Caco-2 (cell line): ENCODE measurements at regions not wholly inside any gene's neighbourhood (a gene's known extent, or its start where the extent isn't known, plus 50 kb on each side); places are given as distances from the start of the nearest gene placed in this dataset.

Source experiments
- BruUV-seq: library from RNA; stranded (reverse); fragments of 400-500 nt; replicated peaks from 2 replicates; lab custom pipeline; 2021; lab: Mats Ljungman, UMichigan
- CTCF ChIA-PET: fragments of 300-600 bp; sonication (Branson Sonifier 250); formaldehyde crosslinking; loops from one replicate; lab custom pipeline; 2022; ENCODE audit warnings: antibody characterized with exemption; lab: Charles Lee
- POLR2A ChIA-PET: fragments of 300-600 bp; sonication (Branson Sonifier 250); formaldehyde crosslinking; loops from one replicate; lab custom pipeline; 2022; ENCODE audit warnings: antibody characterized with exemption; lab: Charles Lee
- DNase-seq, 2 experiments: peaks; one replicate each; pipeline versions ENCODE4 v3.0.0 to v3.0.0-alpha.2; 2020 to 2022
- H3K27me3 ChIP-seq: replicated peaks from 2 replicates; pipeline ENCODE4 v1.6.0; 2011; ENCODE audit warnings: low read length; ENCODE audit not compliant: control insufficient read depth, insufficient read depth
- H3K36me3 ChIP-seq: 2 replicates; pipeline ENCODE4 v1.5.1; 2011; ENCODE audit warnings: low read length; ENCODE audit not compliant: control insufficient read depth, insufficient read depth
- H3K4me1 ChIP-seq: fragments of 250-450 bp; sonication (Bioruptor Pico); 2 replicates; pipeline ENCODE4 v1.5.1; 2020; ENCODE audit warnings: mild to moderate bottlenecking
- H3K4me3 ChIP-seq: 2 replicates; pipeline ENCODE4 v1.5.1; 2011; ENCODE audit warnings: low read depth, mild to moderate bottlenecking, control low read depth, low read length
- H3K9me3 ChIP-seq: fragments of 250-450 bp; sonication (Bioruptor Pico); 2 replicates; pipeline ENCODE4 v1.5.1; 2020; ENCODE audit warnings: mild to moderate bottlenecking, moderate library complexity
- H3K27ac Mint-ChIP-seq: one replicate; pipeline ENCODE4 v1.8.0; 2022; ENCODE audit warnings: mixed read lengths; ENCODE audit not compliant: unreplicated experiment
- H3K27me3 Mint-ChIP-seq: one replicate; pipeline ENCODE4 v1.8.0; 2022; ENCODE audit warnings: mixed read lengths; ENCODE audit not compliant: insufficient read depth, unreplicated experiment
- H3K36me3 Mint-ChIP-seq: one replicate; pipeline ENCODE4 v1.8.0; 2022; ENCODE audit warnings: mild to moderate bottlenecking, mixed read lengths; ENCODE audit not compliant: insufficient read depth, unreplicated experiment
- H3K4me1 Mint-ChIP-seq: one replicate; pipeline ENCODE4 v1.8.0; 2022; ENCODE audit warnings: low read depth, mixed read lengths; ENCODE audit not compliant: unreplicated experiment
- H3K4me3 Mint-ChIP-seq: one replicate; pipeline ENCODE4 v1.8.0; 2022; ENCODE audit warnings: mild to moderate bottlenecking, moderate library complexity, mixed read lengths; ENCODE audit not compliant: unreplicated experiment
- H3K9me3 Mint-ChIP-seq: one replicate; pipeline ENCODE4 v1.8.0; 2022; ENCODE audit warnings: mixed read lengths; ENCODE audit not compliant: unreplicated experiment
- CTCF ChIP-seq, 2 experiments: fragments of 200-600 bp in 1 of 2; IDR thresholded peaks; 1 replicate in 1 of 2; 2 replicates in 1 of 2; pipeline versions ENCODE4 v1.5.1 to v1.8.0; 2011 to 2022; ENCODE audit warnings: antibody characterized with exemption in 1 of 2, control low read depth in 1 of 2, inconsistent platforms in 1 of 2, low read depth in 1 of 2, low read length in 1 of 2, mild to moderate bottlenecking in 1 of 2, moderate library complexity in 1 of 2; ENCODE audit not compliant: insufficient read depth in 1 of 2, severe bottlenecking in 1 of 2, unreplicated experiment in 1 of 2
- intact Hi-C: fragments of 100-400 bp; cut with micrococcal nuclease; formaldehyde crosslinking; loops from one replicate; pipeline ENCODE4 v1.10.0; 2022; ENCODE audit not compliant: unreplicated experiment

- TF ChIP-seq CTCF (IDR thresholded peaks at IDR 0.05; ENCODE audit: insufficient read depth in 1 of 2, low read depth in 1 of 2, low read length in 1 of 2, severe bottlenecking in 1 of 2, unreplicated experiment in 1 of 2): no peak
- H3K9me3 ChIP-seq: no peaks in the 10 kb centered on the region
- BruUV-seq: no TSS peak
- Mint-ChIP-seq H3K4me3 (no peak overlapping the region), H3K27ac (no peak overlapping the region), H3K9me3 (no peaks in the 10 kb centered on the region), H3K36me3 (no peaks in the 10 kb centered on the region), H3K27me3 (no peaks in the 10 kb centered on the region), H3K4me1 (no peaks in the 10 kb centered on the region)
- no peaks in the 10 kb centered on the region for H3K27me3 ChIP-seq
- ChIA-PET POLR2A (no interaction called here), CTCF (no interaction called here)
- no peak overlapping the region for H3K4me3 ChIP-seq
- H3K4me1 ChIP-seq: no peaks in the 10 kb centered on the region
- intact Hi-C loops: no loop called here
- H3K36me3 ChIP-seq: no peaks in the 10 kb centered on the region
- no peak for DNase-seq
Measured at GRCh38 chr13:33383724-33384577, 98.4 kb upstream of the STARD13 start.

- intact Hi-C loops: no loop called here
- TF ChIP-seq CTCF (IDR thresholded peaks at IDR 0.05; ENCODE audit: insufficient read depth in 1 of 2, low read depth in 1 of 2, low read length in 1 of 2, severe bottlenecking in 1 of 2, unreplicated experiment in 1 of 2): no peak
- Mint-ChIP-seq H3K4me1 (no peaks in the 10 kb centered on the region), H3K9me3 (no peaks in the 10 kb centered on the region), H3K4me3 (no peak overlapping the region), H3K27me3 (no peaks in the 10 kb centered on the region), H3K27ac (no peak overlapping the region), H3K36me3 (no peaks in the 10 kb centered on the region)
- H3K4me3 ChIP-seq: no peak overlapping the region
- ChIA-PET CTCF (no interaction called here), POLR2A (no interaction called here)
- H3K27me3 ChIP-seq: no peaks in the 10 kb centered on the region
- no peaks in the 10 kb centered on the region for H3K36me3 ChIP-seq
- no peaks in the 10 kb centered on the region for H3K9me3 ChIP-seq
- no TSS peak for BruUV-seq
- DNase-seq: no peak
- H3K4me1 ChIP-seq: no peaks in the 10 kb centered on the region
Measured at GRCh38 chr13:33388286-33388998, 102.9 kb upstream of the STARD13 start.

- DNase-seq: no peak
- ChIA-PET CTCF (no interaction called here), POLR2A (no interaction called here)
- Histone ChIP-seq H3K27me3 (no peaks in the 10 kb centered on the region), H3K9me3 (no peaks in the 10 kb centered on the region), H3K4me3 (no peak overlapping the region), H3K36me3 (no peaks in the 10 kb centered on the region), H3K4me1 (no peaks in the 10 kb centered on the region)
- intact Hi-C loops: no loop called here
- no peaks in the 10 kb centered on the region for H3K27me3 Mint-ChIP-seq
- no peaks in the 10 kb centered on the region for H3K9me3 Mint-ChIP-seq
- no peaks in the 10 kb centered on the region for H3K36me3 Mint-ChIP-seq
- H3K4me3 Mint-ChIP-seq: no peak overlapping the region
- H3K4me1 Mint-ChIP-seq: no peaks in the 10 kb centered on the region
- H3K27ac Mint-ChIP-seq: no peak overlapping the region
- no peak for TF ChIP-seq CTCF (IDR thresholded peaks at IDR 0.05; ENCODE audit: insufficient read depth in 1 of 2, low read depth in 1 of 2, low read length in 1 of 2, severe bottlenecking in 1 of 2, unreplicated experiment in 1 of 2)
- BruUV-seq: no TSS peak
Measured at GRCh38 chr13:33392794-33393405, 107.3 kb upstream of the STARD13 start.
